GM23338 (cell line): ENCODE measurements at regions not wholly inside any gene's neighbourhood (a gene's known extent, or its start where the extent isn't known, plus 50 kb on each side); places are given as distances from the start of the nearest gene placed in this dataset.
"Not testable (repeated sequence)": the region's sequence is repeated elsewhere in the genome, so short reads cannot be mapped to it uniquely, and the experiment has no call there.

Experiments used
- ATAC-seq: fragments of 200-7000 bp; cut with Tn5 transposase; 3 replicates; pipeline ENCODE4 v1.9.1; 2020
- DNase-seq: peaks from one replicate; pipeline ENCODE4 v3.0.0-alpha.2; 2015; ENCODE audit warnings: low spot score
- H2AFZ ChIP-seq: fragments of 200-600 bp; sonication (generic); 2 replicates; pipeline ENCODE4 v1.8.0; 2016; ENCODE audit warnings: antibody characterized with exemption, mild to moderate bottlenecking, moderate library complexity
- H3F3A ChIP-seq: fragments of 200-600 bp; sonication (generic); replicated peaks from 2 replicates; pipeline ENCODE4 v1.8.0; 2017; ENCODE audit warnings: antibody characterized with exemption, mixed run types, low read depth
- H3K27ac ChIP-seq: fragments of 200-600 bp; sonication (generic); 2 replicates; pipeline ENCODE4 v1.6.1; 2016; ENCODE audit warnings: low read depth
- H3K27me3 ChIP-seq: fragments of 200-600 bp; sonication (generic); 2 replicates; pipeline ENCODE4 v1.8.0; 2016; ENCODE audit warnings: mild to moderate bottlenecking, mixed run types, moderate library complexity; ENCODE audit not compliant: insufficient read depth
- H3K36me3 ChIP-seq: fragments of 200-600 bp; sonication (generic); 2 replicates; pipeline ENCODE4 v1.8.0; 2016; ENCODE audit warnings: mild to moderate bottlenecking; ENCODE audit not compliant: insufficient read depth
- H3K4me1 ChIP-seq: fragments of 200-600 bp; sonication (generic); 2 replicates; pipeline ENCODE4 v1.8.0; 2016; ENCODE audit warnings: mild to moderate bottlenecking, moderate library complexity; ENCODE audit not compliant: insufficient read depth
- H3K4me2 ChIP-seq: fragments of 200-600 bp; sonication (generic); 2 replicates; pipeline ENCODE4 v1.7.1; 2017; ENCODE audit warnings: mixed run types
- H3K4me3 ChIP-seq: fragments of 200-600 bp; sonication (generic); 2 replicates; pipeline ENCODE4 v1.6.1; 2016; ENCODE audit warnings: mixed run types
- H3K79me2 ChIP-seq: fragments of 200-600 bp; sonication (generic); replicated peaks from 2 replicates; pipeline ENCODE4 v1.8.0; 2017; ENCODE audit warnings: mild to moderate bottlenecking; ENCODE audit not compliant: insufficient read depth
- H3K9me2 ChIP-seq: fragments of 200-600 bp; sonication (generic); 2 replicates; pipeline ENCODE4 v1.8.0; 2017; ENCODE audit not compliant: insufficient read depth
- H4K20me1 ChIP-seq: fragments of 200-600 bp; sonication (generic); replicated peaks from 2 replicates; pipeline ENCODE4 v1.8.0; 2017; ENCODE audit warnings: mild to moderate bottlenecking; ENCODE audit not compliant: insufficient read depth
- H3K27ac Mint-ChIP-seq: 2 replicates; pipeline ENCODE4 v1.8.0; 2020; ENCODE audit warnings: inconsistent platforms, mild to moderate bottlenecking, moderate library complexity, mixed read lengths
- H3K27me3 Mint-ChIP-seq: 3 replicates; pipeline ENCODE4 v1.8.0; 2022; ENCODE audit warnings: low read depth, mild to moderate bottlenecking, moderate library complexity, mixed read lengths, inconsistent platforms; ENCODE audit not compliant: insufficient read depth, poor library complexity
- H3K36me3 Mint-ChIP-seq: 3 replicates; pipeline ENCODE4 v1.8.0; 2021; ENCODE audit warnings: low read depth, mild to moderate bottlenecking, inconsistent platforms, moderate library complexity, mixed read lengths
- H3K4me1 Mint-ChIP-seq: 3 replicates; pipeline ENCODE4 v1.8.0; 2020; ENCODE audit warnings: mild to moderate bottlenecking, inconsistent platforms, mixed read lengths
- H3K4me3 Mint-ChIP-seq: 3 replicates; pipeline ENCODE4 v1.8.0; 2021; ENCODE audit warnings: moderate library complexity, mild to moderate bottlenecking, inconsistent platforms, mixed read lengths
- H3K9me3 Mint-ChIP-seq: 3 replicates; pipeline ENCODE4 v1.8.0; 2020; ENCODE audit warnings: moderate library complexity, mild to moderate bottlenecking, inconsistent platforms, mixed read lengths
- CREB1 ChIP-seq: fragments of 250-450 bp; sonication (Bioruptor Pico); IDR thresholded peaks from 2 replicates; pipeline ENCODE4 v1.5.0; 2020; ENCODE audit warnings: low read depth, mild to moderate bottlenecking, moderate library complexity
- EZH2phosphoT487 ChIP-seq: fragments of 200-600 bp; sonication (generic); IDR thresholded peaks from one replicate; pipeline ENCODE4 v1.8.1; 2018; ENCODE audit warnings: antibody characterized with exemption; ENCODE audit not compliant: unreplicated experiment
- NANOG ChIP-seq: IDR thresholded peaks from 2 replicates; pipeline ENCODE4 v1.6.1; 2016; ENCODE audit warnings: antibody characterized with exemption, borderline replicate concordance
- TF ChIP-seq, protein P1 (sequence below): IDR thresholded peaks from one replicate; pipeline ENCODE4 v1.6.1; 2018; ENCODE audit warnings: antibody characterized with exemption; ENCODE audit not compliant: unreplicated experiment
- TF ChIP-seq, protein P2 (sequence below): fragments of 250-450 bp; sonication (Bioruptor Pico); IDR thresholded peaks from 2 replicates; pipeline ENCODE4 v1.5.0; 2020; ENCODE audit warnings: mild to moderate bottlenecking, moderate library complexity
- TF ChIP-seq, protein P3 (sequence below): IDR thresholded peaks from 2 replicates; pipeline ENCODE4 v1.6.1; 2016; ENCODE audit warnings: antibody characterized with exemption

DNA sequence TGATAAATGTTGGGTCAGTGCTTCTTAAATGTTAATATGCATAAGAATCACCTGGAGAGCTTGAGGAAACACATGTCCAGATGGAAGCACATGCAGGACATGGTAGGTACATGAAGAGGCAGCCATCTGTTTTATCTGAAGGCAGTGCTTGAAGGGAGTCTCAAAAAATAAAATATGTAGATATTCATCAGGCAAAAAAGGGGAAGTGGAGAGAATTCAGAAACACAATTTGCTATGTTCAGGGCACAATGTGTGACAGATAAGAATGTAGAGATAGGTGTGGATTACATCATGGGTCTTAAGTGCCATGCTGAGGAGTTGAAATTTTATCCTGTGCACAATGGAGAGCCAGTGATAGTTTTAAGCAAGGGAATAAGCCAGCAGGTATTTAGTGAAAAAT lies 59.6 kb upstream of the CASK start:
- Mint-ChIP-seq H3K4me3 (no peak overlapping the region), H3K27ac (no peak overlapping the region), H3K9me3 (no peaks in the 10 kb centered on the region), H3K4me1 (no peaks in the 10 kb centered on the region), H3K36me3 (no peaks in the 10 kb centered on the region), H3K27me3 (no peaks in the 10 kb centered on the region)
- Histone ChIP-seq H3K79me2 (no peaks in the 10 kb centered on the region), H2AFZ (no peak overlapping the region), H3K4me1 (0 out of 2 replicates have a peak, but pooled peaks cover 3% of the 10 kb centered on the region), H3F3A (no peaks in the 10 kb centered on the region), H3K9me2 (no peaks in the 10 kb centered on the region), H3K4me3 (no peak overlapping the region), H4K20me1 (no peaks in the 10 kb centered on the region), H3K27ac (no peak overlapping the region), H3K4me2 (no peak overlapping the region), H3K36me3 (no peaks in the 10 kb centered on the region), H3K27me3 (no peaks in the 10 kb centered on the region)
- DNase-seq (no peak), ATAC-seq (no peak)
- no peak for TF ChIP-seq CREB1 (CRISPR knock-in tag)

DNA sequence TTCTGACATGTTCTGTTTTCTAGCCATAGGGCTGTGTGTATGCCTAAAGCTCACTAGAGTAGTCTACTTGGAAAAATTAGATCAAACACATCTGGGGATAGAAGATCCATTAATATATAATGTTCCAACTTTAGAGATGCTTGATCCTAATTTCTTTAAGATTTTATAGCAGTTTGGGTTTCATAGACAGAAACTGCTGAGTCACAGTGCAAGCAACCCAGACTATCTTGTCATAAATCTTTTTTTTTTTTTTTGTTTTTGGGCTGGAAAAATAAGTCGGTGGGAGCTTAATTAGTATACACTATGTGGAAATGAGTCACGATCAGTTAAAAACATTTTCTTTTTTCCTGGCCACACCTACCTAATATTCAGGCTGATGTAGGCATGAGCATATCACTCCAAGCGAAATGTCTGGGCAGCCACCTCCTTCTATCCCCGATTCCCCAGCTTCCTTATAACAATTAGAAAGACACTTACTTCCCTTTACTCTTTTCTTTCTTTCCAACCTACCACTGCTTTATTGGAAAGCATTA lies 58.2 kb upstream of the CASK start:
- no peaks in the 10 kb centered on the region for H3K79me2 ChIP-seq
- H2AFZ ChIP-seq, result peak overlapping the region; percentile 38; the same call in 1 of the 2 replicates
- no peaks in the 10 kb centered on the region for H3K27me3 ChIP-seq
- H3K4me3 Mint-ChIP-seq, result no peak overlapping the region
- H3K27ac Mint-ChIP-seq, result 0 out of 2 replicates have a peak overlapping the region, but pooled peaks have one; percentile 36
- H4K20me1 ChIP-seq, result no peaks in the 10 kb centered on the region
- H3K9me2 ChIP-seq, result no peaks in the 10 kb centered on the region
- no peak for ATAC-seq
- no peaks in the 10 kb centered on the region for H3K36me3 Mint-ChIP-seq
- DNase-seq, result no peak
- H3K9me3 Mint-ChIP-seq, result no peaks in the 10 kb centered on the region
- H3K36me3 ChIP-seq, result no peaks in the 10 kb centered on the region
- no peaks in the 10 kb centered on the region for H3K4me1 Mint-ChIP-seq
- 0 out of 2 replicates have a peak, but pooled peaks cover 3% of the 10 kb centered on the region for H3K4me1 ChIP-seq
- no peak overlapping the region for H3K27ac ChIP-seq
- no peak overlapping the region for H3K4me2 ChIP-seq
- H3F3A ChIP-seq, result no peaks in the 10 kb centered on the region
- no peaks in the 10 kb centered on the region for H3K27me3 Mint-ChIP-seq
- no peak overlapping the region for H3K4me3 ChIP-seq
- TF ChIP-seq, protein P1, sequence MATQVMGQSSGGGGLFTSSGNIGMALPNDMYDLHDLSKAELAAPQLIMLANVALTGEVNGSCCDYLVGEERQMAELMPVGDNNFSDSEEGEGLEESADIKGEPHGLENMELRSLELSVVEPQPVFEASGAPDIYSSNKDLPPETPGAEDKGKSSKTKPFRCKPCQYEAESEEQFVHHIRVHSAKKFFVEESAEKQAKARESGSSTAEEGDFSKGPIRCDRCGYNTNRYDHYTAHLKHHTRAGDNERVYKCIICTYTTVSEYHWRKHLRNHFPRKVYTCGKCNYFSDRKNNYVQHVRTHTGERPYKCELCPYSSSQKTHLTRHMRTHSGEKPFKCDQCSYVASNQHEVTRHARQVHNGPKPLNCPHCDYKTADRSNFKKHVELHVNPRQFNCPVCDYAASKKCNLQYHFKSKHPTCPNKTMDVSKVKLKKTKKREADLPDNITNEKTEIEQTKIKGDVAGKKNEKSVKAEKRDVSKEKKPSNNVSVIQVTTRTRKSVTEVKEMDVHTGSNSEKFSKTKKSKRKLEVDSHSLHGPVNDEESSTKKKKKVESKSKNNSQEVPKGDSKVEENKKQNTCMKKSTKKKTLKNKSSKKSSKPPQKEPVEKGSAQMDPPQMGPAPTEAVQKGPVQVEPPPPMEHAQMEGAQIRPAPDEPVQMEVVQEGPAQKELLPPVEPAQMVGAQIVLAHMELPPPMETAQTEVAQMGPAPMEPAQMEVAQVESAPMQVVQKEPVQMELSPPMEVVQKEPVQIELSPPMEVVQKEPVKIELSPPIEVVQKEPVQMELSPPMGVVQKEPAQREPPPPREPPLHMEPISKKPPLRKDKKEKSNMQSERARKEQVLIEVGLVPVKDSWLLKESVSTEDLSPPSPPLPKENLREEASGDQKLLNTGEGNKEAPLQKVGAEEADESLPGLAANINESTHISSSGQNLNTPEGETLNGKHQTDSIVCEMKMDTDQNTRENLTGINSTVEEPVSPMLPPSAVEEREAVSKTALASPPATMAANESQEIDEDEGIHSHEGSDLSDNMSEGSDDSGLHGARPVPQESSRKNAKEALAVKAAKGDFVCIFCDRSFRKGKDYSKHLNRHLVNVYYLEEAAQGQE, result no peak
- TF ChIP-seq CREB1 (CRISPR knock-in tag), result no peak
- TF ChIP-seq, protein P2, sequence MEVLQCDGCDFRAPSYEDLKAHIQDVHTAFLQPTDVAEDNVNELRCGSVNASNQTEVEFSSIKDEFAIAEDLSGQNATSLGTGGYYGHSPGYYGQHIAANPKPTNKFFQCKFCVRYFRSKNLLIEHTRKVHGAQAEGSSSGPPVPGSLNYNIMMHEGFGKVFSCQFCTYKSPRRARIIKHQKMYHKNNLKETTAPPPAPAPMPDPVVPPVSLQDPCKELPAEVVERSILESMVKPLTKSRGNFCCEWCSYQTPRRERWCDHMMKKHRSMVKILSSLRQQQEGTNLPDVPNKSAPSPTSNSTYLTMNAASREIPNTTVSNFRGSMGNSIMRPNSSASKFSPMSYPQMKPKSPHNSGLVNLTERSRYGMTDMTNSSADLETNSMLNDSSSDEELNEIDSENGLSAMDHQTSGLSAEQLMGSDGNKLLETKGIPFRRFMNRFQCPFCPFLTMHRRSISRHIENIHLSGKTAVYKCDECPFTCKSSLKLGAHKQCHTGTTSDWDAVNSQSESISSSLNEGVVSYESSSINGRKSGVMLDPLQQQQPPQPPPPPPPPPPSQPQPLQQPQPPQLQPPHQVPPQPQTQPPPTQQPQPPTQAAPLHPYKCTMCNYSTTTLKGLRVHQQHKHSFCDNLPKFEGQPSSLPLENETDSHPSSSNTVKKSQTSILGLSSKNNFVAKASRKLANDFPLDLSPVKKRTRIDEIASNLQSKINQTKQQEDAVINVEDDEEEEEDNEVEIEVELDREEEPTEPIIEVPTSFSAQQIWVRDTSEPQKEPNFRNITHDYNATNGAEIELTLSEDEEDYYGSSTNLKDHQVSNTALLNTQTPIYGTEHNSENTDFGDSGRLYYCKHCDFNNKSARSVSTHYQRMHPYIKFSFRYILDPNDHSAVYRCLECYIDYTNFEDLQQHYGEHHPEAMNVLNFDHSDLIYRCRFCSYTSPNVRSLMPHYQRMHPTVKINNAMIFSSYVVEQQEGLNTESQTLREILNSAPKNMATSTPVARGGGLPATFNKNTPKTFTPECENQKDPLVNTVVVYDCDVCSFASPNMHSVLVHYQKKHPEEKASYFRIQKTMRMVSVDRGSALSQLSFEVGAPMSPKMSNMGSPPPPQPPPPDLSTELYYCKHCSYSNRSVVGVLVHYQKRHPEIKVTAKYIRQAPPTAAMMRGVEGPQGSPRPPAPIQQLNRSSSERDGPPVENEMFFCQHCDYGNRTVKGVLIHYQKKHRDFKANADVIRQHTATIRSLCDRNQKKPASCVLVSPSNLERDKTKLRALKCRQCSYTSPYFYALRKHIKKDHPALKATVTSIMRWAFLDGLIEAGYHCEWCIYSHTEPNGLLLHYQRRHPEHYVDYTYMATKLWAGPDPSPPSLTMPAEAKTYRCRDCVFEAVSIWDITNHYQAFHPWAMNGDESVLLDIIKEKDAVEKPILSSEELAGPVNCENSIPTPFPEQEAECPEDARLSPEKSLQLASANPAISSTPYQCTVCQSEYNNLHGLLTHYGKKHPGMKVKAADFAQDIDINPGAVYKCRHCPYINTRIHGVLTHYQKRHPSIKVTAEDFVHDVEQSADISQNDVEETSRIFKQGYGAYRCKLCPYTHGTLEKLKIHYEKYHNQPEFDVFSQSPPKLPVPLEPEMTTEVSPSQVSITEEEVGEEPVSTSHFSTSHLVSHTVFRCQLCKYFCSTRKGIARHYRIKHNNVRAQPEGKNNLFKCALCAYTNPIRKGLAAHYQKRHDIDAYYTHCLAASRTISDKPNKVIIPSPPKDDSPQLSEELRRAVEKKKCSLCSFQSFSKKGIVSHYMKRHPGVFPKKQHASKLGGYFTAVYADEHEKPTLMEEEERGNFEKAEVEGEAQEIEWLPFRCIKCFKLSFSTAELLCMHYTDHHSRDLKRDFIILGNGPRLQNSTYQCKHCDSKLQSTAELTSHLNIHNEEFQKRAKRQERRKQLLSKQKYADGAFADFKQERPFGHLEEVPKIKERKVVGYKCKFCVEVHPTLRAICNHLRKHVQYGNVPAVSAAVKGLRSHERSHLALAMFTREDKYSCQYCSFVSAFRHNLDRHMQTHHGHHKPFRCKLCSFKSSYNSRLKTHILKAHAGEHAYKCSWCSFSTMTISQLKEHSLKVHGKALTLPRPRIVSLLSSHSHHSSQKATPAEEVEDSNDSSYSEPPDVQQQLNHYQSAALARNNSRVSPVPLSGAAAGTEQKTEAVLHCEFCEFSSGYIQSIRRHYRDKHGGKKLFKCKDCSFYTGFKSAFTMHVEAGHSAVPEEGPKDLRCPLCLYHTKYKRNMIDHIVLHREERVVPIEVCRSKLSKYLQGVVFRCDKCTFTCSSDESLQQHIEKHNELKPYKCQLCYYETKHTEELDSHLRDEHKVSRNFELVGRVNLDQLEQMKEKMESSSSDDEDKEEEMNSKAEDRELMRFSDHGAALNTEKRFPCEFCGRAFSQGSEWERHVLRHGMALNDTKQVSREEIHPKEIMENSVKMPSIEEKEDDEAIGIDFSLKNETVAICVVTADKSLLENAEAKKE (CRISPR knock-in tag), result no peak
- TF ChIP-seq, protein P3, sequence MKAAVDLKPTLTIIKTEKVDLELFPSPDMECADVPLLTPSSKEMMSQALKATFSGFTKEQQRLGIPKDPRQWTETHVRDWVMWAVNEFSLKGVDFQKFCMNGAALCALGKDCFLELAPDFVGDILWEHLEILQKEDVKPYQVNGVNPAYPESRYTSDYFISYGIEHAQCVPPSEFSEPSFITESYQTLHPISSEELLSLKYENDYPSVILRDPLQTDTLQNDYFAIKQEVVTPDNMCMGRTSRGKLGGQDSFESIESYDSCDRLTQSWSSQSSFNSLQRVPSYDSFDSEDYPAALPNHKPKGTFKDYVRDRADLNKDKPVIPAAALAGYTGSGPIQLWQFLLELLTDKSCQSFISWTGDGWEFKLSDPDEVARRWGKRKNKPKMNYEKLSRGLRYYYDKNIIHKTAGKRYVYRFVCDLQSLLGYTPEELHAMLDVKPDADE, result no peak
- no peak for TF ChIP-seq NANOG
- no peak for TF ChIP-seq EZH2phosphoT487

DNA sequence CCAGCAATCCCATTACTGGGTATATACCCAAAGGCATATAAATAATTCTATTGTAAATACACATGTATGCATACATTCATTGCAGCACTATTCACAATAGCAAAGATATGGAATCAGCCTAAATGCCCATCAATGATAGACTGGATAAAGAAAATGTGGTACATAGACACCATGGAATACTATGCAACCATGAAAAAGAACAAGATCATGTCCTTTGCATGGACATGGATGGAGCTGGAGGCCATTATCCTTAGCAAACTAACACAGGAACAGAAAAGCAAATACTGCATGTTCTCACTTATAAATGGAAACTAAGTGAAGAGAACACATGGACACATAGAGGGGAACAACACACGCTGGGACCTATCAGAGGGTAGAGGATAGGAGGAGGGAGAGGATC lies 51.3 kb upstream of the CASK start:
- H3K4me3 ChIP-seq, H3K27ac ChIP-seq, ATAC-seq, H3K27me3 ChIP-seq, H3K36me3 Mint-ChIP-seq, H3F3A ChIP-seq, H3K9me2 ChIP-seq, H4K20me1 ChIP-seq, H3K4me1 Mint-ChIP-seq, H3K27me3 Mint-ChIP-seq, H3K4me1 ChIP-seq, H3K79me2 ChIP-seq, H3K4me2 ChIP-seq, DNase-seq, H3K36me3 ChIP-seq, H2AFZ ChIP-seq, H3K9me3 Mint-ChIP-seq, H3K27ac Mint-ChIP-seq, H3K4me3 Mint-ChIP-seq: not testable (repeated sequence)
